Stimulated activated naive CD4-positive, alpha-beta T cell treated with Interleukin-2 at 50 U/mL for 16 hours (primary cell): ENCODE measurements at regions not wholly inside any gene's neighbourhood (a gene's known extent, or its start where the extent isn't known, plus 50 kb on each side); places are given as distances from the start of the nearest gene placed in this dataset.
"Not testable (repeated sequence)": the region's sequence is repeated elsewhere in the genome, so short reads cannot be mapped to it uniquely, and the experiment has no call there.

ENCODE experiments used
- DNase-seq: peaks from one replicate; lab custom pipeline; 2025; lab: John Stamatoyannopoulos, UW

DNA sequence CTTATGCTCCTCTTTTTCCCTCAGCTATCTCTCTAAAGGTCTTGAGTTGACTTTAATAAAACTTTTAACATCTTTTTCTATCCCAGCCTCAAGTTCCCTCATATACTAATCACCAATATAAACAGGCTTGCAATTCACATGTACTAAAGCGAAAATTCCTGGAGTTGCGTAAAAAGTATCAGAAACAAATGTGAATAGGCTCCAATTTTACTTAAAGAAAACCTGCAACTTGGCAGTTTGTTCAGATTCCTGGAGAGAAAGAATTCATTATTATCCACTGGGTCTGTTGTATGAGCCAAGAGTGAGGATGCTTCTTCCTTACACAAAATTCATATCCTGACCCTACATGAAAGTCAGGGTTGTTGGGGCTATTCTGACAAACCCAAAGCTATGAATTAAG, 384.2 kb downstream of the DTWD2 start:
- DNase-seq: no peak

DNA sequence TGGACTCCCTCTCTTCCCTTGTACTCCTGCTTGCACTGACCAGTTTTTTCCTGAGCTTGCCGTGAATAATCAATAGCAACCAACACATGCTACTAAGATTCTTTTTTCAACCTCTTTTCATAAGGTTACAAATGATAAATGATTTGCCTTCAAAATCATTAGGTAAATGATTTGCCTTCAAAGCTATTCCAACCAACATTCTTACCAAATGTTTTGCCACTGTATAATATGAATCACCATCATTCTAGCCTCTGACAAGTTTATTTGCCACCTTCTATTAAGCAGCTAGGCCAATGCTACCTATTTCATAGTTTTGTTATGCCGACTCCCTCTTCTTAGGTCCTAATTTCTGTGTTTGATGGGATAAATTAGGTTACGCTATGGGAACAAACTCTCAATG, 385.1 kb downstream of the DTWD2 start:
- no peak for DNase-seq

DNA sequence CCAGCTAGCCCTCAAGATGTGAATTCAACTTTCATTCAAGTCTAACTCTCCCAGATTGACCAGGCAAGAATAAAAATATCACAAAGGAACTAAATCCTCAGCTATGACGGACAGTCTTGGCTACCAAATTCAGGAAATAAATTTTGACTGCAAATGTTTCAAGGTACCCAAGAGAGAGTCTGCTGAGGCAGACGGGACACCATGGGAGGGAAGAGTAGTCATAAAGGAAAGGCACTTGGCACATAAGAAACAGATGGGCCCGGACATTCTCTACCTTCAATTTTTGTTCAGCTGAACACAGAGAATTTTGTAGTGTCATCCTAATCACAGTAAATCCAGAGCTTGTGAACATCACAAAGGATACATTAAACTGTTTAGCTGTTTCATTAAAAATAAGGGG, 390.0 kb downstream of the DTWD2 start:
- no peak for DNase-seq

DNA sequence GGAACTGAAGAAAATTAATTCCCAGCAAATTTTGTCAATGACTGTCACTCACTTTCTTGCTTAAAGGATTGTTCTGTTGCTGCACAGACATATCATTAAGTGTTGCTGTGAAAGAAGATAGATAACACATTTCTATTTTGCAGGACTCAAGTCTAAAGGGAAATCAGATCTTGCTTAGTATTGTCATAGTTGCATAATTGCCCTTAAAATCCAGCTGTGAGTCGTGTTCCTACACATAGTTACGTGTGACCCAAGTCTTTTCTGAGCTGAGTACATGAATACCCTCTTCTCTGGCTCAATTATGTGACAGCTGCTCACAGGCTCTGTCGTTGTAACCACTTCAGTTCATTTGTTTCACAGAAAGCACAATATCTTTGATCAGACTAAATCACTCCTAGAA, 390.8 kb downstream of the DTWD2 start:
- DNase-seq: no peak

DNA sequence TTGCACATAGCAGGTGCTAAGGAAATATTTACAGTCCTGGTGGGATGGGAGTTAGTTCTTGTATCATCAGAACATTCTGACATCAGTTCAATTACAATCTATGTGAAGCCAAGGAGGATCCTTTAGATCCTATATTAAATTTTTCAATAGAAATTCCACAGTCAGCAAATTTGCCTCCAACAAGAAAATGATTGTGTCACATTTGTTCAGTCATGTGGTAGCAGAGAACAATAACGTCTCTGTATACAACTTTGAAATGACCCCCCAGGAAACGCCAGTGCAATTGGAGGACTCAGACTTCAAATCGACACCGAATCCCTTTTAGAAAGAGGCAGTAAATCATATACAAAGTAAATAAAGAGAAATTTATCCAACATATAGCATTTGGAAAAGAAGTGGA, 392.1 kb downstream of the DTWD2 start:
- no peak for DNase-seq

DNA sequence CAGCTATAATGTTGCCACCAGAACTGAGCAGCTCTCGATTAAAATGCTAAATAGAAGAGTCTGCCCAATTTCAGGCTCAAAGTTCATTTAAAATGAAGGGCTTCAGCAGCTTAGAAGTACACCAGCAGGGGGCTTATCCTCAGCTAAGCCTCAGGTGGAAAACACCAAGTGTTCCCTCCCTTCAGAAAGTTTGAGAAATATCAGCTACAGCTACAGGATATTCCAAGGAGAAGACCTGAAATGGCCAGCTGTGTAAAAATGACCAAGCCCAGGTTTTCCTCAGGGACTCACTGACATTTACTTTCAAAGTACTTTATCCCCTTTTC, 395.4 kb downstream of the DTWD2 start:
- DNase-seq: no peak

DNA sequence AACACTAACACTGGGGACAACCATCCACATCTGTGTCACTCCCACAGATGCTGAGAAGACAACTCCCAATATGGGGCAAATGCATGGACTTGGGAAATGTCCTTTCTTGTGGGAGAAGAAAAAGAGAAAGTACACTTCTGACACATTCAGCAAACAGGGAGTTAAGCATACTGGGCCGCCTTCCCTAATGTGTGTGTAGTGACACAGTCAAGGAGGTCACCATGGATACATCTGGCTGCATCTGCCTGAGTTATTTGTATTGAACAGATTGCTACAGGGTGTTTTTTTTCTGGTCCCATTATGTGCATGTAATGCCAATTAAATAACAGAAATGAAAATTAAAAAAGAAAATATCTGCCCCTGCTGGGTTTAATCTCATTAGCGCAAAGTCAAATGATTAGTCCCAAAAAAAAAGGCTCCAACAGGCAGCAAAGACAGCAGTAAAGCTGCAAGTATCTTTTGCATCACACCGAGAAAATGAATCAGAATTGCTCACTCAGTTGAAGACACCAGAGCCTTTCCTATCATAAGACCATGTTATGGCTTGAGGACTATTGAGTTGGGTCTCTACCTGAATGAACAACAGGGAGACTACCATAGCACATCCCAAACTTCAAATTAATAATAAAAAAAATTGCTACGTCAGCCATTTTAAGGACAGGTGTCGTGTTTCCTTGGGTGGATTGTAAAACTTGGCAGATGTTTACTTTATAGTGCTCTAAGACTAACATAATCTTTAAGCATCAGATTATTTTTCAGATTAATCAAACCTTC, 395.9 kb downstream of the DTWD2 start:
- no peak for DNase-seq

DNA sequence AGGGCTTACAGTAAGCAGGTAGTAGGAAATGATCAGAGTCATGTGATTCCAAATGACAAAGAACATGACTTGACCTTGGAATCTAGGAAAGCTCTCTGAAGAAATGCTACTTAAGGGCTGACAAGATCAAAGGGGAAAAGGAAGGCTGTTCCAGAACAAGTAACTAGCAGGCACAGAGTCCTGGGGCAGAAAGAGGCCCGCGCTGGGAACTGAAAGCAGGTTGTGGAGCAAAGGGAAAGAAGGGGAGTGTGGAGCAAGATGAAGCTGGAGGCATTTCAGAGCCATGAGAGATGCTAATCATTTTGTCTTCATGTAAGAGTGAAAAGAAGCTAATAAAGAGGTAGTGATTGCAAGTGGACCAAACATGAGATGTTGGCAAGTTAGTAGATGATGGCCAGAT, 397.5 kb downstream of the DTWD2 start:
- no peak for DNase-seq

DNA sequence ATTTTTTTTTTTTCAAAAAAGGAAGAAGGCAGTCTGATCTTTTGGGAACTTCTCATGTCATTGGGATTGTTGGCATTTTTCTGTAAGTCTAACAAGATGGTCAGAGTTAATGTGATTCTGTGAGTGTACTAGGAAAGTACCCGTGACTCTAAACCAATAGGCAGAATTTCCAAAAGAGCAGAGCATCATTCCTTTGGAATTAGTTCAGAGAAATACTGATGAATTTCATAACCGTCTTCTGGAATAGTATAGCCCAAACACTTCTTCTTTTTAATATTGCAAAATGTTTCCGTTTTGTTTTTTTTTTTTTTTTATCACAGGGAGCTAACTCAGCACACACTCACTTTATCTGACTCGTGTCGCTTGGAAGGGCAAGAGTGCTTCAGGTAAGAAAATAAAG, 407.4 kb downstream of the DTWD2 start:
- no peak for DNase-seq

DNA sequence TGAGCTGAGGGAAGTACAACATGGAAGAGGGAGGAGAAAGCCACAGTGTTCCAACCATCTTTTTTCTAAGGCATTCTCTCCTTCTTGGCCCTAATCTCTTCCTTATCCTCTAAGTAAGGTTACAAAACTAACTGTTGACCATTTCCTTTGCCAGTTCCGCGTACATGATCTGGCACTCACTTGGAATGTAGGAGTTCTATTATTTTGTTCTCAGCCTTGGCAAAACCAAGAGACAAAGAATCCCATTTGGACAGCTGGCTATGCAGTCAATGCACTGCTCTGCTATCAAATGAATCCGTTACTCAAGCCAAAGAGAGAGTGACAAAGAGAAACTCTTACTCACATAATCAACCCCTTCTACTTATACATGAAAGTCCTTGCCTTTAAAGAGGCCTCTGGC, 410.3 kb downstream of the DTWD2 start:
- DNase-seq: no peak

DNA sequence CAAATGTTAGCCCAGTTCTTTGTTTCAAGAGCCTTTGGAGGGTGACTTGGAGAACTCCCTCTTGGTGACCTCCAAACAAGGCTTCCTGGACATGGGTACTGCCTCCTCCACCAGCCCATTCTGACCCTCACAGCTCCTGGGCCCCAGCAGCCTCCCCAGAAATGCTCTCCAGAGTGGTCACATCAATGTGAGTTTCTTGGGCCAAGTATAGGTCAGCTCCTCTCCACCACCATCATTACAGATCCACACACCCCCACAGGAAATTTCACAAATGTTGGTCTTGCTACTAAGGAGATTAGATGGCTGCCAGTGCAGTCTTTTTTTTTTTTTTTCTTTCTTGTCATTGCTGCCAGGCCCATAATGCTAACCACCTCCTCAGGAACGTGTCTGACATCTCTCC, 410.7 kb downstream of the DTWD2 start:
- no peak for DNase-seq

DNA sequence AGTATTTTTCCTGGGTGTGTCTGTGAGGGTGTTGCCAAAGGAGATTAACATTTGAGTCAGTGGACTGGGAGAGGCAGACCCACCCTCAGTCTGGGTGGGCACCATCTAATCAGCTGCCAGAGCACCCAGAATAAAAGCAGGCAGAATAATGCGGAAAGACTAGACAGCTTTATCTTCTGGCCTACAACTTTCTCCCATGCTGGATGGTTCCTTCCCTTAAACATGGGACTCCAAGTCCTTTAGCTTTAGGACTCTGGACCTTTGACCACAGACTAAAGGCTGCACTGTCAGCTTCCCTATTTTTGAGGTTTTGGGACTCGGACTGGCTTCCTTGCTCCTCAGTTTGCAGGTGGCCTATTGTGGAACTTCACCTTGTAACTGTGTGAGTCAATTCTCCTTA, 418.1 kb downstream of the DTWD2 start:
- DNase-seq: not testable (repeated sequence)

DNA sequence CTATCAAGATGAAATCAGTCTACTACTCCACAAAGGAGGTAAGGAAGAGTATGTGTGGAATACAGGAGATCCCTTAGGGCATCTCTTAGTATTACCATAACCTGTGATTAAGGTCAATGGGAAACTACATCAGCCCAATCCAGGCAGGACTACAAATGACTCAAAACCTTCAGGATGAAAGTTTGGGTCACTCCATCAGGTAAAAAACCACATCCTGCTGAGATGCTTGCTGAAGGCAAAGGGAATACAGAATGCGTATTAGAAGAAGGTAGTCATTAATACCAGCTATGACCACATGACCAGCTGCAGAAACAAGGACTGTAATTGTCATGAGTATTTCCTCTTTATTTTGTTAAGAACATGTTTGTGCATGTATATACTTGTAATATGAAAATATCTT, 418.8 kb downstream of the DTWD2 start:
- DNase-seq: not testable (repeated sequence)

DNA sequence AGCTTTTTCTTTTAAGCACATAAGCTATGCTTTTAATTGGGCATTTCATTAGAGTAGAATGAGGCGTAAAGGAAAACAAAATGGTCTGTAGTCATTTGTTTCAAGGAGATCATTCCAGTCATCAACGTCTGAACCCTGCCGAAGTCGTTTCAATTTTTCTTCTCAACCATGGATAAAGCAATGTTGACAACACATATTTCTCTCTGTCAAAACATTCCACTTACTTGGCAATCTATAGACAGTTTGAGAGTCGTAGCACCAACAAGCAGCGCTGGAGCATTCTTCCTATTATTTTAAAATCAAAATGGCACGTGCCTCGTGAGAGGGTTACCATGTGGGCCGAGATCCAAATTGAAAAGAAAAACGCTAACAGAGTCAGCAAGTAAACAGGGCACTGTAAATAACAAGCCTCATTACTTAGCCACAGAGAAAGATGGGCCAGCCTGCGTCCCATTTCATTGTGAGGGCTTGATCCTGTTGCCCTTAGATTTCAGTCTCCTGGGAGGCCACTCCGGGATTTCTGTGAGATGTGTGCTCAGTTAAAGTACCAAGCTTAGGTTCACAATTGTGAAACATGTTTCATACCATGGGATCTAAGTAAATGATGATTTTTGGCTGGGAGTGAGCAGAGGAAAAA, 422.9 kb downstream of the DTWD2 start:
- no peak for DNase-seq

DNA sequence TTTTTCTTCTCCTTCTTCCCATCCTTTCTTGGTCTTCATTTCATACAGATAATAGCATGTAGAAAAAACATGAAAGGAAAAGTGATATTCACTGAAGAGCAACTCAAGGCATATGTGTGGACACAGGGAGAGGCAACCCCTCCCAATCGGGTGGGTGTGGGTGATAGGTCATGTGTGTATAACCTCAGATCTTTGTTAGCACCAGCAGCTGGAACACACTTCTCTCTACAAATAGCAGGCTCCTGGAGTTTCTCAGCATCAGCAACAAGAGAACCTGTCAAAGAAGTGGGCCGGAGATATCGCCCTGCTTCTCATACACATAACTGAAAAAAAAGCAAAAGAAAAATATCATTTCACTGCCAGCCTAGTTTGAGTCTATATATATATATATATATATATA, 426.4 kb downstream of the DTWD2 start:
- no peak for DNase-seq

DNA sequence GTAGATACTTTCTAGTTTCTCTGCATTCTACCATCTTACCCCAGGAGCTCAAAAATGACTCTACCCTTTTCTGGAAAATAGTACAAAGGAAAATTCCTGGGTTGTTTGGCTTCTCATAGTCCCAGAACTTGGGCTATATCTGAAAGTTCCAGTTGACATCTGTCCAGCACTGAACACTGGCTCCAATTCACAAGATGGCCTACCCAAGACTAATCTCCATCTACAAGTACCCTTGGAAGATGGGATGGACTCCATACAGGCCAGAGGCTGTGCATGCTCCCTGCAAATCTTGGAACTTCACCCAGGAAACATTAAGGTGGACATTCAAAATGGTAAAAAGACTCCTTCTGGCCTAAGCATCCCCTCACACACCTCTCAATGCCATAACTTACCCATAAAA, 427.1 kb downstream of the DTWD2 start:
- no peak for DNase-seq

DNA sequence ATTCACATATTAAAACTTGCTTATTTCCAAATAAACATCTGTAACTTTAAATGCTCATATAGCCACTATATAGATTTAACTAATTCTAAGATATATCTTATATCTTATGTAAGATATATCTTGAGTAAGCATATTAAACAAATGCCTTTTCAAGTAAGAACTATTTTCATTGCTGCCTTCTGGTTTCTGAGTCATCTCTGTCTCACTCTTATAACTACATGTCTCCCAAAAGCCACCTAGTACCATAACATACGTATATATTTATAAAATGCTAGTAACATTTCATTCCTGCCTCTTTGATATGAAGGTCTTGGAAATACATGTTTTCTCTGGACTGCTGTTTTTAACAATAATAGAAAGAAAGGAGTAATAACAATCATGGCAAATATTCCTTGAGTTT, 429.5 kb downstream of the DTWD2 start:
- no peak for DNase-seq

DNA sequence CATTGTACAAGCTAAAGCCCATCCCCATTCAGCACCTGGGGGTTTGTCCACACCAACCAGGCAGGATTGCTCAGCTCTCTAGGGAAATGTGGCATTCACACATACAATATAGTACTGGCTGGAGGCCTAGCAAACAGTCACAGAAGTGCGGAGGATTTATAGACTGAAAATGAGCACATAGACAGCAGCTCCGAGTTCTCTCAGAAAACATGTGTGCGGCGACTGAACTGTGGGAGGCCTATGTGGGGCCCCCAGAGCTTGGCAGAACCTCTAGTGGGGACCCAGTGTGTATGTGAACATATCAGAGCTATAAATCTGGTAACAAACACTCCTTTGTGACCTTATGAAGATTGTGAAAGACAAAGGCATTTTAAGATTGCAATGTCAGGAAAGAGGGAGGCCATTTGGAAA, 431.1 kb downstream of the DTWD2 start:
- DNase-seq: no peak

DNA sequence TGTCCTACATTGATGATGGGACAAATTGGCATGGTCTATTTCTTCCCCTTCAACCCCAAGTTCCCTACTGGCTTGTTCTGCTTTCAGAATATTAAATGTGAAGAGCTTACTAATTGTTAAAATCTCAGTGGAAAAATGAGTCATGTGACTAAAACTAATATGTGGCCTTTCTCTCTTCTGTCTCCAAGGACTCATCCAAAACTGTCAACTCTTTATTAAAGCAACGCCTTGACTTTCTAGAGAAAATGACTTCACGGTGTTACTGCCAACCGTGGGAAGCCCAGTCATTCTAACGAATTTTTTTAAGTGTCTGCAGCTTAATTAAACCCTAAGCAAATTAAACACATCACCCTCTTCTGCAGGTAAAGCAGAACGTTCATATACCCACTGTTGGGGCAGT, 431.6 kb downstream of the DTWD2 start:
- DNase-seq: no peak

DNA sequence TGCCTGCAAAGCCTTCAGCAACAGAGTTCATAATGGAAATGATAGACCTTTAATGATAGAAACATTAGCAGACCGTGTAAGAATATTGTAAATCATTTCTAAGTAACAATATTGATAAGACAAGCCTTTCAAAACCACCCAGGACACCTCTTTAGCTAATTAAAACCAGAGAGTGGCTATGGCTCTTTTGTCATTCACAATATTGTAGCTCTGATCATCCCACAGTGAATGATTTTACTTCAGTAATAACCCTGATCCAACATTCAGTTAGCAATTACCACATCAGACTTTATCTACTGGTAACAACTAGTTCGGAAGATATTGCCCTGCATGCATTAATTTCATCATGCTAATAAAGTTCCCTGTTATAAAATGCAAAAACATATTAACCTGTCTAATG, 432.6 kb downstream of the DTWD2 start:
- DNase-seq: no peak

DNA sequence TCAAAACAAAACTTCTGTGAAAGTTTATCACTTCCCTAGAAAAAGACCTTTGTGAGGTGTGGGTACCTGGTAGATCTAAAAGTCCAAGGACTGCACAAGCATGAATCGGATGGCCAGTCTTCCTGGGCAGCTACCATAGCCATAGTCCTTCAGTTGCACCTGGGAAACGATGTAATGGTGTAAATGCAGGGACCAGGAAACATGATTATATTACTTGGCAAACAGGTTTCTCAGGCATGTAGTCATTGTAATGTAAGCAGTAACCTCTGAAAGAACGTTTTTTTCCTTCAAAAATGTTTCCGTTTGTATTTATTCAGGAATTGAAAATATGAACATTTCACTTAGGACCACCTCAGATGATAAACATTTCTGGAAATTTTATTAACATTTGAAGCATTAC, 433.4 kb downstream of the DTWD2 start:
- no peak for DNase-seq

DNA sequence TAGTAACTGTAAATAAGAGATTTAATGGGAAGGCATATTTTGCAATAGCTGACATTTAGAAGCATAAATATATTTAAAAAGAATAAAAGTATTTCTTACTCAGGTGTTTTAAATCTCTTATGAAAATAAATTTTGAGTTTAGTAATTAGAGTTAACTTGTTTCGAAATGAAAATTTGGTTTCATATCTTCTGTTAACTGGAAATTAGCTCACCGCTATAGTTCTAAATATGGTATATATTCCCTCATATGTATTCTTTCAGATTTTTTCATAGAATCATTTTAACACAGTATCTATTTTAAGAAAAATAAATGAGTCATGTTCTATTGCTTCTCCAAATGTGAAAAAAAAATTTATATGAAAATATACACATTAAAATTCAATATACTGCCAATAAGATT, 434.1 kb downstream of the DTWD2 start:
- DNase-seq: no peak

DNA sequence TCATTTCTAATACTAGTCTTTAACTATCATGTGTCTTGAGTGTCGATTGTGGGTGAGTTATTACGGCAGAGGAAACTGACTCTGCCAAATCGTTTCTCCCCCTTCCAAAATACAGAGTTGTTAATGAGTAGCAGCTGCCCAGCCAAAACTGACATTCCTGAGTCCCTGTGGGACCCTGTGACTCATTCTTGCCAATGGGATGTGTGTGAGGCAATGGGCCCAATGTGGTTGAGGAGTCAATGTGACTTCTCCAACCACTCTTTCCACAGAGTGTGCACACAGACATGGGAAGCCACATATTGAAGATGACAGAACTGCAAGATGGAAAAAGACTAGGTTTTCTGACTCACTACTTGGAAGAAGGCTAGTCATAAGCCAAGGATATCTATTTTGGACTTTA, 434.7 kb downstream of the DTWD2 start:
- DNase-seq: no peak

DNA sequence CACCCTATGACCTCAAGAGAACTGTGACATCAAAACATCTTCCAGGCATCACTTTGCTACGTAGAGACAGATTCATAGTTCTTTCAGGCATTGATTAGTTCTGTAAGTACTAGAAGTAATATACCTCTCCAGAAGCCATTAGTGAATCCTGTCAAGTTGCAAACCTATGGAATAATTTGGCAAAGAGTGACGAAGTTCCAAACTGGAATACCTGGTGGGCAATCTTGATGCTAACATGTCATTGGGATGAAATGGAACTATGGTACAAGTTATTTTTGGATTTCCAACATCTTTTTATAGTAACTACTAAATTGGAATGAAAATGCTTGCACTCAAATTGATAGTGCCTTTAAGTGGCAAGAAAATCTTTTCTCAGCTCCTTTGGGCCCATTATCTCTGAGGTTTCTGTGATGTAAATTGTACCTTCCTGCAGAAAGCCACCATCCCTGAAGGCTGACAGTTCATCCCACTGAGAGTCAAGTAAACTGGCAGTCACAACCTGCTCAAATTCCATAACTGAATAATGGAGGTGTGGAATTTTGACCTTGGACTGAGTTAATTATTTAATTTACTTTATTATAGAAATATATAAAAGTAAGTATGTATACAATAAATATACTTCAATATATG, 435.5 kb downstream of the DTWD2 start:
- DNase-seq: no peak
